ENCODE measurements at regions not wholly inside any gene's neighbourhood (a gene's known extent, or its start where the extent isn't known, plus 50 kb on each side); places are given as distances from the start of the nearest gene placed in this dataset.

GRCh38 chr7:35370687-35371086 is 116.8 kb upstream of the TBX20 start (continued):
- TF ChIP-seq GABPA (IDR thresholded peaks at IDR 0.05; ENCODE audit: low read depth): no peak
- TF ChIP-seq SUZ12 (IDR thresholded peaks at IDR 0.05; ENCODE audit: unreplicated experiment): no peak

GRCh38 chr7:35366167-35367155 is 112.6 kb upstream of the TBX20 start:
- CTCF ChIA-PET: no interaction called here

More at GRCh38 chr7:35366167-35367155, 112.6 kb upstream of the TBX20 start:
- no peak overlapping the region for H3K4me3 ChIP-seq
- 62% methylated on average over 6 of the region's 6 CpGs for WGBS (ENCODE audit: insufficient coverage, insufficient replicate concordance, low lambda C conversion rate, missing lambda C conversion rate)
- no peak for FAIRE-seq
- SMC1A ChIA-PET (ENCODE audit: uncharacterized antibody, unreplicated experiment): no interaction called here
- no peak overlapping the region for H3K4me2 ChIP-seq (ENCODE audit: control insufficient read depth, insufficient read depth)
- no peaks in the 10 kb centered on the region for H4K20me1 ChIP-seq (ENCODE audit: control insufficient read depth, insufficient read depth)
- POLR2A ChIA-PET: interaction anchor here (0.6 kb wide), 1 partner anchor 137 kb away, joined by 4 read pairs; no protein-coding TSS in a partner anchor
- no peak for TF ChIP-seq KAT2A (conservative IDR thresholded peaks at IDR 0.05; ENCODE audit: control insufficient read depth, low read depth, low read length)
- TF ChIP-seq NR2F1 (conservative IDR thresholded peaks at IDR 0.05): no peak
- TF ChIP-seq HDGF (IDR thresholded peaks at IDR 0.05): no peak
- TF ChIP-seq ZZZ3 (IDR thresholded peaks at IDR 0.05; ENCODE audit: control insufficient read depth, insufficient read length, low read depth): no peak
- no peak for TF ChIP-seq RAD21 (IDR thresholded peaks at IDR 0.05; ENCODE audit: insufficient read depth, low read depth, low read length)
- no peak for TF ChIP-seq WRNIP1 (IDR thresholded peaks at IDR 0.05; ENCODE audit: borderline replicate concordance, low read depth, low read length)
- TF ChIP-seq SPI1 (IDR thresholded peaks at IDR 0.05; ENCODE audit: borderline replicate concordance, insufficient read depth, low read depth, low read length): no peak
- TF ChIP-seq NFIC (IDR thresholded peaks at IDR 0.05; ENCODE audit: low read depth, low read length): no peak
- no peak for TF ChIP-seq LARP7 (IDR thresholded peaks at IDR 0.05)
- TF ChIP-seq FOXM1 (IDR thresholded peaks at IDR 0.05; ENCODE audit: low read depth, low read length): no peak
- no peak for TF ChIP-seq IRF5 (IDR thresholded peaks at IDR 0.05; ENCODE audit: borderline replicate concordance)
- no peak for TF ChIP-seq STAT1 (conservative IDR thresholded peaks at IDR 0.05)
- no peak for TF ChIP-seq CREB1 (IDR thresholded peaks at IDR 0.05; ENCODE audit: low read depth)
- no peak for TF ChIP-seq JUND (IDR thresholded peaks at IDR 0.05; ENCODE audit: low read depth, low read length)
- TF ChIP-seq ESRRA (IDR thresholded peaks at IDR 0.05; ENCODE audit: low read length): no peak
- TF ChIP-seq BRCA1 (IDR thresholded peaks at IDR 0.05; ENCODE audit: low read depth, low read length): no peak
- TF ChIP-seq GABPA (IDR thresholded peaks at IDR 0.05; ENCODE audit: low read depth): no peak
- TF ChIP-seq EP300 (IDR thresholded peaks at IDR 0.05; ENCODE audit: borderline replicate concordance in 1 of 2, control insufficient read depth in 1 of 2, low read depth in 2 of 2, low read length in 2 of 2): no peak
- no peak for DNase-seq (ENCODE audit: low read depth, low spot score)
- intact Hi-C loops (cut with micrococcal nuclease; ENCODE audit: unreplicated experiment): no loop called here
- no peak overlapping the region for H3K9ac ChIP-seq (ENCODE audit: control insufficient read depth, insufficient read depth, low read length)
- H3K36me3 ChIP-seq (ENCODE audit: control insufficient read depth in 2 of 2, insufficient read depth in 2 of 2, low read length in 1 of 2): no peaks in the 10 kb centered on the region
- no peaks in the 10 kb centered on the region for H3K9me3 ChIP-seq (replicated peaks; ENCODE audit: control insufficient read depth, insufficient read depth, low read length)
- ATAC-seq: no peak
- no peaks in the 10 kb centered on the region for H3K79me2 ChIP-seq (ENCODE audit: control insufficient read depth, insufficient read depth, low read length)
- RAD21 ChIA-PET (ENCODE audit: unreplicated experiment): no interaction called here
- H3K27me3 ChIP-seq (replicated peaks in 1 of 2; ENCODE audit: control insufficient read depth in 2 of 2, insufficient read depth in 2 of 2, low read length in 1 of 2): no peaks in the 10 kb centered on the region; a peak in 1 of 4 replicates
- no peaks in the 10 kb centered on the region for H3K4me1 ChIP-seq (ENCODE audit: control insufficient read depth, insufficient read depth, low read length)
- no peak overlapping the region for H3K27ac ChIP-seq (ENCODE audit: control insufficient read depth, insufficient read depth)
- no peak overlapping the region for H2AFZ ChIP-seq (ENCODE audit: control insufficient read depth, low read depth, low read length)
- no TSS peak for BruUV-seq (replicated peaks)
- in situ Hi-C loops (cut with MboI): no loop called here

All from GM12878 (cell line).